Ectodermal cell (in vitro differentiated cells): ENCODE measurements at regions not wholly inside any gene's neighbourhood (a gene's known extent, or its start where the extent isn't known, plus 50 kb on each side); places are given as distances from the start of the nearest gene placed in this dataset.

Experiments used
- H3K27ac ChIP-seq: 2 replicates; pipeline ENCODE4 v1.7.0; 2013; ENCODE audit warnings: mild to moderate bottlenecking, low read depth, low read length; ENCODE audit not compliant: insufficient read depth, poor library complexity, severe bottlenecking
- H3K27me3 ChIP-seq: 2 replicates; pipeline ENCODE4 v1.7.0; 2013; ENCODE audit warnings: mild to moderate bottlenecking, low read length; ENCODE audit not compliant: insufficient read depth, control insufficient read depth, poor library complexity, severe bottlenecking
- H3K36me3 ChIP-seq: one replicate; pipeline ENCODE4 v1.7.0; 2013; ENCODE audit warnings: low read length; ENCODE audit not compliant: control insufficient read depth, insufficient read depth
- H3K4me1 ChIP-seq: one replicate; pipeline ENCODE4 v1.7.0; 2013; ENCODE audit warnings: low read length; ENCODE audit not compliant: control insufficient read depth, insufficient read depth
- H3K4me3 ChIP-seq: 2 replicates; pipeline ENCODE4 v1.7.0; 2013; ENCODE audit warnings: low read depth, low read length, control low read depth; ENCODE audit not compliant: insufficient read depth
- H3K9me3 ChIP-seq: 2 replicates; pipeline ENCODE4 v1.7.0; 2013; ENCODE audit warnings: mild to moderate bottlenecking, low read length, moderate library complexity; ENCODE audit not compliant: control insufficient read depth
- WGBS, 2 experiments: methylation state at CpG; one replicate each; pipeline ENCODE4 v1.1.7; 2013; ENCODE audit warnings: missing lambda C conversion rate in 2 of 2; 5-methylcytosine and 5-hydroxymethylcytosine counted together

DNA sequence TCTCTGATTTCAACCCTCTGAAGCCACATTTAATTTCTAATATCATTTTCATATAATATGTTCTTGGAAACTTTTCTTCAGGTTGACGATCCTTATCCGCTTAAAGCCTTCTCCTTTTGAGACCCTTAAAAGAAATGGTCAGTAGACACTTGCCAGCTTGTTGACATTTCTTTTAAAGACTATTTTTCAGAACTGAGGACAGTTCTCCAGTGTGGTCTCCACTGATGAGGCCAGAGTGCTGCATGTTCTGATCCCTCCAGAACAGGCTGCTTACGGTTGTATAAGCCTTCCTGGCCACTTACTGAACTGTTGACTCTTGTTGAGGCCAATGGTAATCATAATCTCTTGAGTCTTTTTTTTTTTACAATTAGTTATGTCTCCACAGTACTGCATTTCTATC is 477.3 kb downstream of the FGF9 start:
- no peak overlapping the region for H3K4me3 ChIP-seq
- no peaks in the 10 kb centered on the region for H3K36me3 ChIP-seq
- H3K4me1 ChIP-seq = no peaks in the 10 kb centered on the region
- WGBS, 2 experiments = 89 to 97% methylated on average over 3 of the region's 3 CpGs
- no peaks in the 10 kb centered on the region for H3K27me3 ChIP-seq
- no peak overlapping the region for H3K27ac ChIP-seq
- H3K9me3 ChIP-seq = no peaks in the 10 kb centered on the region

GRCh38 chr13:22152751-22153150 is 481.9 kb downstream of the FGF9 start:
- H3K9me3 ChIP-seq = no peaks in the 10 kb centered on the region
- 90 to 100% methylated on average over 1 of the region's 2 CpGs for WGBS, 2 experiments
- H3K4me1 ChIP-seq = no peaks in the 10 kb centered on the region
- H3K27ac ChIP-seq = no peak overlapping the region
- no peaks in the 10 kb centered on the region for H3K36me3 ChIP-seq
- no peak overlapping the region for H3K4me3 ChIP-seq
- no peaks in the 10 kb centered on the region for H3K27me3 ChIP-seq

- H3K4me3 ChIP-seq = no peak overlapping the region
- H3K4me1 ChIP-seq = no peaks in the 10 kb centered on the region
- no peaks in the 10 kb centered on the region for H3K36me3 ChIP-seq
- H3K9me3 ChIP-seq = no peaks in the 10 kb centered on the region
- H3K27ac ChIP-seq = no peak overlapping the region
- WGBS, 2 experiments = 100% methylated on average over 3 of the region's 3 CpGs; no CpG with 5 or more reads in 1 of the 2 experiments
- H3K27me3 ChIP-seq = no peaks in the 10 kb centered on the region
Observed at GRCh38 chr13:22154041-22154440, 483.2 kb downstream of the FGF9 start.

DNA sequence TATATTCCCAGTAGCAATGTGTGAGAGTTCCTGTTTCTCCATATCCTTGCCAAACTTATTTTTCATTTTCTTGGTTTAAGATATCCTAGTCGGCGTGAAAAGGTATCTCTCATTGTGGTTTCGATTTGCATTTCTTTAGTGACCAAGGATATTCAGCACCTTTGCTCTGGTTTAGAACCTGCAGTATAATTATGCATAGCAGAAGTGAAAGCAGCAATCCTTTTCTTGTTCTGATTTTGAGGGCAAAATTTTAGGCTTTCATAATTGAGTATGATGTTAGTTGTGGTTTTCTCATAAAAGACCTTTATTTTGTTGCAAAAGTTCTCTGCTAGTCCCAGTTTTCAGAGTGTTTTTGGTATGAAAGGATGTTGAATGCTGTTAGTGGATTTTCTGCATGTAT is 491.0 kb downstream of the FGF9 start:
- no peaks in the 10 kb centered on the region for H3K4me1 ChIP-seq
- no peaks in the 10 kb centered on the region for H3K36me3 ChIP-seq
- no peaks in the 10 kb centered on the region for H3K9me3 ChIP-seq
- H3K27me3 ChIP-seq = no peaks in the 10 kb centered on the region
- H3K4me3 ChIP-seq = no peak overlapping the region
- H3K27ac ChIP-seq = no peak overlapping the region
- 90 to 94% methylated on average over 3 of the region's 3 CpGs for WGBS, 2 experiments

DNA sequence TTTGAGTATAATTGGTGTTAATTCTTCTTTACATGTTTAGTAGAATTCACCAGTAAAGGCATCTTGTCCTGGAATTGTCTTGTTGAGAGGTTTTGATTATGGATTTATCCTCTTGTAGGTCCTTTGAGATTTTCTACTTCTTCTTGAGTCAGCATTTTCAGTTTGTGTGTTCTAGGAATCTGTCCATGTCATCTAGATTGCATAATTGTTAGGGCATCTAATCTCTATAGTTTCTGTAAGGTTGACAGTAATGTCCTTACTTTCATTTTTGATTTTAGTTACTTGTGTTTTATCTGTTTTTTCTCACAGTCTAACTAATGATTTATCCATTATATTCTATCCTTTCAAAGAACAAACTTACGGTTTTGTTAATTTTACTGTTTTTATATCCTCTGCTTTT is 492.0 kb downstream of the FGF9 start:
- 89 to 100% methylated on average over 1 of the region's 1 CpG for WGBS, 2 experiments
- H3K27ac ChIP-seq = no peak overlapping the region

DNA sequence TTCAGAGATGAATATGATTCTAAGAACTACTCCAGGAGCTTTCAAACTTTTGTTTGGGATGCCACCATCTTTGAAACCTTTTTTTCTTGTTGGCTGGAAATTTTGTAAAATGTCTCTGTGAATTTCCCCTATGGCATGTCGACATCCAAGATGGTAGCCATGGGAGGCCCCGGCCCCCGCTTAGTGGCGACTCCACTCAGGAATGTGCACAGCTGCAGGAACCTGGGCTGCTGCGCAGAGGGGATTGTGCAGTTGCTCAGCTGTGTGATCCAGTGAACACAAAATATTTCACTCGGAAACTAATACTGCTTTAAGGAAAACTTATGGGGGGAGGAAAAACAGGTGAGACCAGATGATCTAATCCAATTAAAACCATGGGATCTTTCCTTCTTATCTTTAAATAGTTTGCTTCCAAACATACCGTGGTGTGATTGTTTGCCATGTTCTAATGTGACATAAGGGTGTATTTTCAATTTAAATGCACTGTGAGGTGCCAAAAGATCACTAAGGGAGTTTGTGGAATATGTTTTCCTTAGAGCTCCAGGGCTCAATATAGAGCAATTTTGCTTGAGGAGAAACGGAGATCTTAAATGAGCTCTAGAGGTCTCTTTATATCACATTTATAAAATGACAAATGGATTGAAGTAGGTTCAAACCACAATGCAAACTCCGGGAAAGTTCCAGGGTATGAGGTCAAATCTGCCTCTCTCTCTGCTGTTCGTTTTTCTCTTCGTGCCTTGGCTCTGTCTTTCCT is 497.7 kb downstream of the FGF9 start:
- Histone ChIP-seq H3K4me1 (no peaks in the 10 kb centered on the region), H3K4me3 (no peak overlapping the region), H3K27ac (no peak overlapping the region), H3K27me3 (no peaks in the 10 kb centered on the region), H3K9me3 (no peaks in the 10 kb centered on the region), H3K36me3 (no peaks in the 10 kb centered on the region)
- WGBS, 2 experiments = 91 to 95% methylated on average over 9 to 11 of the region's 11 CpGs

More for the DNA sequence above, 492.0 kb downstream of the FGF9 start:
- H3K27me3 ChIP-seq = no peaks in the 10 kb centered on the region
- H3K4me1 ChIP-seq = no peaks in the 10 kb centered on the region
- H3K9me3 ChIP-seq = no peaks in the 10 kb centered on the region
- no peaks in the 10 kb centered on the region for H3K36me3 ChIP-seq
- H3K4me3 ChIP-seq = no peak overlapping the region

DNA sequence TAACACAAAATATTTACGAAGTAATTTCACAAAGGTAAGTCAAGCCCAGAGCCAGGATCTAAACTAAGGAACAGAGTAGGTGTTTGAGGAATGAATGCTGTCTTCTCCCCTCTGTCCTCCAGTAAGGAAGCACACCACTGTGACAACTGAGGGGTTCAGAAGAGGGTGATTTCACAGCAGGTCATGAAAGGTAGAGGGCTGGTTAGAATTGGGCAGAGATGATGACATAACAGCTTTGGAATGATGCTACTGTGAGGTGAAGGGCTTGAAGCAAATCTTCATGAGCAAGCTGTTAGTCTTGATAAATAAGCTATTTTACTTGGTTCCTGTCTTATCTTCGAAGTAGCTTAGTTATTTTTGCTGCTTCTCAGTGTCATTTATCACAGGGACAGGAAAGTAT is 498.6 kb downstream of the FGF9 start:
- 90 to 93% methylated on average over 2 of the region's 2 CpGs for WGBS, 2 experiments
- H3K4me3 ChIP-seq = no peak overlapping the region
- H3K4me1 ChIP-seq = no peaks in the 10 kb centered on the region
- no peaks in the 10 kb centered on the region for H3K27me3 ChIP-seq
- H3K27ac ChIP-seq = no peak overlapping the region
- H3K36me3 ChIP-seq = no peaks in the 10 kb centered on the region
- H3K9me3 ChIP-seq = no peaks in the 10 kb centered on the region

DNA sequence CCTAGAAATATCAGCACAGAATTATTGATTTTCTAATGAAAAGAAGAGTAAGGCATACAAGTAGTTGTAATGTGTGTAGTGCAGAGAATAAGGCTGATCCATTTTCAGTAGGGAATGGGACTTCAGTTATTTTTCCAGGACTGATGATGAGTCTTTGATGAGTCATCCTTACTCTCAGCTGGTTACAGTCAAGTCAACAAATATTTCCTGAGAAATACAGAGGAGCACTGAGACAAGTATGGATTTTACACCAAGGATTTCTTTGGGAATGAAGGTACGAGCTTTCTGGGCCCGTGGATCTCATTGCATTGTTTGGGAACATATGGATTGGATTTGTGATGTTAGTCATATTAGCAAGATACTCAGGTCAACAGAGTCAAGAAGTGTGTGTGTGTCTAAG is 502.7 kb downstream of the FGF9 start:
- WGBS, 2 experiments = 92 to 97% methylated on average over 2 of the region's 2 CpGs
- H3K36me3 ChIP-seq = no peaks in the 10 kb centered on the region
- H3K27me3 ChIP-seq = no peaks in the 10 kb centered on the region
- no peaks in the 10 kb centered on the region for H3K4me1 ChIP-seq
- H3K9me3 ChIP-seq = no peaks in the 10 kb centered on the region
- no peak overlapping the region for H3K4me3 ChIP-seq
- no peak overlapping the region for H3K27ac ChIP-seq

GRCh38 chr13:22175241-22175640 is 504.4 kb downstream of the FGF9 start:
- Histone ChIP-seq H3K36me3 (no peaks in the 10 kb centered on the region), H3K4me1 (no peaks in the 10 kb centered on the region), H3K9me3 (no peaks in the 10 kb centered on the region), H3K27ac (no peak overlapping the region), H3K27me3 (no peaks in the 10 kb centered on the region), H3K4me3 (no peak overlapping the region)
- WGBS, 2 experiments = 78 to 81% methylated on average over 8 of the region's 8 CpGs

DNA sequence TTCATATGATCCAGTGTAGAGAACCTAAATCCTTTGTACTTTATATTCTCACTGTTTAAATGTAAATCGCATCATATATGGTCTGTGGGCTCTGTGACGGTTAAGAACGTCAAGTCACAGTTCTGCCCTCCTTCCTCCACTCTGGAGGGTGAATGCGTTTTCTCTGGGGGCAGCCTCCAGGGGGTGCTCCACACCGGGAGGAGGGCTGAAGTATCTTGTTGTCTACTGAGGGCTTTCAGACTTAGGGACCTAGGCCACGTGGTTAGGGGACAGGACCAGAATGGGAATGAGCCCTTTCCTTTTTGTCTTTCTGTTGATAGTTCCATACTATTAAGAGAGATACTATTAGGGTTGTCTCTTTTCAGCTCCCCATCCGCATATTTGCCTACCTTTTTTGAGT is 504.9 kb downstream of the FGF9 start:
- Histone ChIP-seq H3K27ac (no peak overlapping the region), H3K27me3 (no peaks in the 10 kb centered on the region), H3K36me3 (no peaks in the 10 kb centered on the region), H3K9me3 (no peaks in the 10 kb centered on the region), H3K4me3 (no peak overlapping the region), H3K4me1 (no peaks in the 10 kb centered on the region)
- WGBS, 2 experiments = 89 to 92% methylated on average over 7 of the region's 7 CpGs
